MM.1S (cell line): ENCODE measurements at regions not wholly inside any gene's neighbourhood (a gene's known extent, or its start where the extent isn't known, plus 50 kb on each side); places are given as distances from the start of the nearest gene placed in this dataset.

ENCODE experiments used
- DNase-seq: peaks from one replicate; pipeline ENCODE4 v3.0.0-alpha.2; 2015
- H2AFZ ChIP-seq: fragments of 300-600 bp; sonication (generic); 2 replicates; pipeline ENCODE4 v1.6.0; 2016; ENCODE audit warnings: antibody characterized with exemption, low read length
- H3F3A ChIP-seq: fragments of 300-600 bp; sonication (generic); 2 replicates; pipeline ENCODE4 v1.6.1; 2016; ENCODE audit warnings: mild to moderate bottlenecking, antibody characterized with exemption, low read length, moderate library complexity, mixed read lengths; ENCODE audit not compliant: insufficient read depth
- H3K27ac ChIP-seq: fragments of 300-600 bp; sonication (generic); 2 replicates; pipeline ENCODE4 v1.5.1; 2016; ENCODE audit warnings: mild to moderate bottlenecking, low read length
- H3K27me3 ChIP-seq: fragments of 300-600 bp; sonication (generic); replicated peaks from 2 replicates; pipeline ENCODE4 v1.6.0; 2016; ENCODE audit warnings: low read length; ENCODE audit not compliant: insufficient read depth
- H3K36me3 ChIP-seq: fragments of 300-600 bp; sonication (generic); replicated peaks from 2 replicates; pipeline ENCODE4 v1.6.1; 2016; ENCODE audit warnings: mild to moderate bottlenecking, low read length, mixed read lengths; ENCODE audit not compliant: insufficient read depth
- H3K4me1 ChIP-seq: fragments of 300-600 bp; sonication (generic); 2 replicates; pipeline ENCODE4 v1.6.1; 2016; ENCODE audit warnings: low read length, mixed read lengths
- H3K4me2 ChIP-seq: fragments of 300-600 bp; sonication (generic); 2 replicates; pipeline ENCODE4 v1.6.0; 2016; ENCODE audit warnings: low read depth, low read length
- H3K4me3 ChIP-seq: fragments of 300-600 bp; sonication (generic); 2 replicates; pipeline ENCODE4 v1.5.1; 2016; ENCODE audit warnings: low read length, mixed read lengths
- H3K79me2 ChIP-seq: fragments of 300-600 bp; sonication (generic); 2 replicates; pipeline ENCODE4 v1.6.1; 2016; ENCODE audit warnings: mixed run types, low read length, mixed read lengths
- H3K9ac ChIP-seq: fragments of 300-600 bp; sonication (generic); 2 replicates; pipeline ENCODE4 v1.6.1; 2016; ENCODE audit warnings: low read length, mixed read lengths
- H3K9me2 ChIP-seq: fragments of 300-600 bp; sonication (generic); replicated peaks from 2 replicates; pipeline ENCODE4 v1.6.1; 2016; ENCODE audit warnings: mild to moderate bottlenecking, low read length, mixed read lengths; ENCODE audit not compliant: insufficient read depth
- H3K9me3 ChIP-seq: fragments of 300-600 bp; sonication (generic); replicated peaks from 2 replicates; pipeline ENCODE4 v1.6.1; 2016; ENCODE audit warnings: mild to moderate bottlenecking, low read length, mixed read lengths; ENCODE audit not compliant: insufficient read depth
- H4K20me1 ChIP-seq: fragments of 300-600 bp; sonication (generic); 2 replicates; pipeline ENCODE4 v1.6.1; 2016; ENCODE audit warnings: mild to moderate bottlenecking, low read length, moderate library complexity, mixed read lengths; ENCODE audit not compliant: insufficient read depth
- CTCF ChIP-seq: fragments of 300-600 bp; sonication (generic); IDR thresholded peaks from 2 replicates; pipeline ENCODE4 v1.5.1; 2016; ENCODE audit warnings: antibody characterized with exemption, low read length, mixed read lengths
- EZH2 ChIP-seq: fragments of 300-600 bp; sonication (generic); optimal IDR thresholded peaks from 2 replicates; pipeline ENCODE3; 2017; ENCODE audit warnings: low read depth, mild to moderate bottlenecking, antibody characterized with exemption, low read length, mixed read lengths
- EZH2phosphoT487 ChIP-seq: fragments of 300-600 bp; sonication (generic); IDR thresholded peaks from 2 replicates; pipeline ENCODE4 v1.6.1; 2018; ENCODE audit warnings: antibody characterized with exemption, low read length

- Histone ChIP-seq H3F3A (no peaks in the 10 kb centered on the region), H4K20me1 (no peaks in the 10 kb centered on the region), H3K4me3 (no peak overlapping the region), H3K9ac (no peak overlapping the region), H3K36me3 (no peaks in the 10 kb centered on the region), H3K4me1 (no peaks in the 10 kb centered on the region), H3K27me3 (no peaks in the 10 kb centered on the region), H3K79me2 (no peaks in the 10 kb centered on the region), H3K4me2 (no peak overlapping the region), H3K27ac (no peak overlapping the region), H2AFZ (no peak overlapping the region), H3K9me2 (no peaks in the 10 kb centered on the region), H3K9me3 (no peaks in the 10 kb centered on the region)
- TF ChIP-seq CTCF: no peak
- no peak for TF ChIP-seq EZH2
- no peak for TF ChIP-seq EZH2phosphoT487
- DNase-seq: no peak
These were observed 1254.6 kb upstream of the CELF2 start for GRCh38 chr10:9762966-9763656.

- Histone ChIP-seq H3F3A (no peaks in the 10 kb centered on the region), H3K9me2 (no peaks in the 10 kb centered on the region)
These were observed 1250.9 kb upstream of the CELF2 start for GRCh38 chr10:9766762-9767161.

GRCh38 chr10:9781666-9782065 is 1236.0 kb upstream of the CELF2 start:
- Histone ChIP-seq H3K36me3 (no peaks in the 10 kb centered on the region), H3K79me2 (no peaks in the 10 kb centered on the region)
- DNase-seq: no peak

More at GRCh38 chr10:9766762-9767161, 1250.9 kb upstream of the CELF2 start:
- no peak for DNase-seq
- Histone ChIP-seq H4K20me1 (no peaks in the 10 kb centered on the region), H3K9ac (no peak overlapping the region), H3K27me3 (no peaks in the 10 kb centered on the region), H3K79me2 (no peaks in the 10 kb centered on the region), H3K4me2 (no peak overlapping the region), H2AFZ (no peak overlapping the region), H3K27ac (no peak overlapping the region), H3K4me3 (no peak overlapping the region), H3K4me1 (no peaks in the 10 kb centered on the region), H3K36me3 (no peaks in the 10 kb centered on the region), H3K9me3 (no peaks in the 10 kb centered on the region)
- TF ChIP-seq EZH2 (no peak), EZH2phosphoT487 (no peak), CTCF (no peak)

More at GRCh38 chr10:9781666-9782065, 1236.0 kb upstream of the CELF2 start:
- no peak overlapping the region for H3K4me2 ChIP-seq
- no peaks in the 10 kb centered on the region for H3K9me2 ChIP-seq
- no peak for TF ChIP-seq EZH2
- no peak for TF ChIP-seq EZH2phosphoT487
- no peak for TF ChIP-seq CTCF
- no peaks in the 10 kb centered on the region for H3K4me1 ChIP-seq
- no peaks in the 10 kb centered on the region for H3K9me3 ChIP-seq
- no peak overlapping the region for H3K27ac ChIP-seq
- no peaks in the 10 kb centered on the region for H4K20me1 ChIP-seq
- H3K9ac ChIP-seq: no peak overlapping the region
- H2AFZ ChIP-seq: no peak overlapping the region
- H3F3A ChIP-seq: no peaks in the 10 kb centered on the region
- H3K27me3 ChIP-seq: no peaks in the 10 kb centered on the region
- no peak overlapping the region for H3K4me3 ChIP-seq
